GM06990 (cell line): ENCODE measurements at regions not wholly inside any gene's neighbourhood (a gene's known extent, or its start where the extent isn't known, plus 50 kb on each side); places are given as distances from the start of the nearest gene placed in this dataset.

ENCODE experiments used
- DNase-seq: peaks from one replicate; pipeline ENCODE4 v3.0.0-alpha.2; 2011; ENCODE audit not compliant: insufficient read length; ENCODE audit errors: extremely low read depth
- H3K27me3 ChIP-seq: replicated peaks from 2 replicates; pipeline ENCODE4 v1.6.0; 2011; ENCODE audit warnings: low read length; ENCODE audit not compliant: control insufficient read depth, insufficient read depth
- H3K36me3 ChIP-seq: 2 replicates; pipeline ENCODE4 v1.5.1; 2011; ENCODE audit warnings: low read length; ENCODE audit not compliant: control insufficient read depth, insufficient read depth
- H3K4me3 ChIP-seq: replicated peaks from 2 replicates; pipeline ENCODE4 v1.5.1; 2011; ENCODE audit warnings: low read depth, mild to moderate bottlenecking, control low read depth, low read length
- CTCF ChIP-seq: IDR thresholded peaks from 2 replicates; pipeline ENCODE4 v1.5.1; 2011; ENCODE audit warnings: low read length, control low read depth, mild to moderate bottlenecking, inconsistent platforms; ENCODE audit not compliant: insufficient read depth, poor library complexity, severe bottlenecking

- TF ChIP-seq CTCF = no peak
- H3K4me3 ChIP-seq = no peak overlapping the region
- no peak for DNase-seq
- H3K36me3 ChIP-seq = no peaks in the 10 kb centered on the region
- H3K27me3 ChIP-seq = no peaks in the 10 kb centered on the region
Observed at GRCh38 chr13:84651288-84651687, 769.0 kb upstream of the SLITRK1 start.

DNA sequence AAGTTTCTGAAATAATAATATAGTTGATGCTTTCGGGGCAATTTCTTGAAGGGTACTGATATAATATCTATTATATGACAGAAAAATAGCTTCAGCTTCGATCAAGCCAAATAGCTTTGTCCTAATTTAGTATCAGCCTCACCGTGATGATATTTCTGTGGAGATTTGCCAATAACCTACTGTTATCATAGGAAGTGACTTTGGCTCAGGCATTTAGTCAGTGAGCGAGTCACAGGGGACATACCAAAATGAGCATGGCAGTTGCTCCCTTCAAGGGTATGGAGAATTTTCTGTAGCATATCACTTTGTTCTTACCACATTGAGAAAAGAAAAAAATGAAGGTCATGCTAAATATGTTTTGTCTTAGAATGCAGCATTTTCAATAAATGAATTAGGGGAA, 767.6 kb upstream of the SLITRK1 start:
- TF ChIP-seq CTCF = no peak
- no peaks in the 10 kb centered on the region for H3K27me3 ChIP-seq
- no peak for DNase-seq
- H3K4me3 ChIP-seq = no peak overlapping the region
- no peaks in the 10 kb centered on the region for H3K36me3 ChIP-seq

DNA sequence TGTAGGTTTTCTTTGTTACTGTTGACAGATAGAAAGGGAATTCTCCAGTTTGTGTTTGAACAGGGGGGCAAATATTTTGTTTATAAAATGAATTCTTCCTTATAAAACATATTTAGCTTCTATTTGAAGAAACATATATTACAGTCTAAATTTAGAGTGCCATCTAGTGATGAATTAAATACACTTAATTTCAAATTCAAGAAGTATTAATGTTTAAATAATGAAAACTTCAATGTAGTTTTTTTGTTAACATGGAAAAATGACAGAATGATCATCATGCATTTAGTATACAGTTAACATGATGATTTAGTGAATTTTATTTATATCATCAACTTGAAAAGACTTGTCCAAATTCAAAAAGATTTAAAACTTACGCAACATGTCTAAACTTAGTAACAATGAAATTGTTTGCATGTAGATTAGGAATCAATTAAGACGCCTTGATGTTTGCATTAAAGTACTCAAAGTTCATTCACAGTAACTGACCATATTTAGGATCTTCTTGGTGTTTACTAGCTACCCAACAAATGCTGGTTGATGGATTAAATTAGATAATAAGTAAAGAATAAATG, 765.9 kb upstream of the SLITRK1 start:
- H3K36me3 ChIP-seq = no peaks in the 10 kb centered on the region
- H3K4me3 ChIP-seq = no peak overlapping the region
- TF ChIP-seq CTCF = no peak
- DNase-seq = no peak
- H3K27me3 ChIP-seq = no peaks in the 10 kb centered on the region

- Histone ChIP-seq H3K36me3 (no peaks in the 10 kb centered on the region), H3K4me3 (no peak overlapping the region), H3K27me3 (no peaks in the 10 kb centered on the region)
- no peak for DNase-seq
- TF ChIP-seq CTCF = no peak
Observed at GRCh38 chr13:84646957-84647356, 764.7 kb upstream of the SLITRK1 start.

- DNase-seq = no peak
- no peaks in the 10 kb centered on the region for H3K36me3 ChIP-seq
- no peak overlapping the region for H3K4me3 ChIP-seq
- no peak for TF ChIP-seq CTCF
- no peaks in the 10 kb centered on the region for H3K27me3 ChIP-seq
Observed at GRCh38 chr13:84645196-84646012, 763.1 kb upstream of the SLITRK1 start.
